ENCODE measurements at regions not wholly inside any gene's neighbourhood (a gene's known extent, or its start where the extent isn't known, plus 50 kb on each side); places are given as distances from the start of the nearest gene placed in this dataset.

DNA sequence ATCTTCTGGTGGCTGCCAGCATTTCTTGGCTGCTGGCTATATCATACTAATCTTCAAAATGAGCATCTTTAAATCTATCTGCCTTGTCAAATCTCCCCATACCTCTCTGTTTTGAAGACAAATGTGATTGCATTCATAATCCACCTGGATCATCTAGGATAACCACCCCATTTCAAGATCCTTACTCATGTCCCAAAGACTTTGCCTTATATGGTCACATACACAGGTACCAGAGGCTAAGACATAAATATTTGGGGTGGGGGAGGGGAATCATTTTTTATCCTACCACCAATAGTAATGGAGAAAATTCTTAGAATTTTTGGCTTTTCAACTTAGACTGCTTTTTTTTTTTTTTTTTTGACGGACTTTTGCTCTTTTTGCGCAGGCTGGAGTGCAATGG, 970.8 kb downstream of the PLOD2 start:
- Mint-ChIP-seq H3K27ac (ENCODE audit: unreplicated experiment) (no peak overlapping the region), H3K27me3 (ENCODE audit: unreplicated experiment) (no peaks in the 10 kb centered on the region), H3K9me3 (ENCODE audit: unreplicated experiment) (no peaks in the 10 kb centered on the region), H3K4me3 (ENCODE audit: unreplicated experiment) (no peak overlapping the region), H3K36me3 (ENCODE audit: unreplicated experiment) (no peaks in the 10 kb centered on the region), H3K4me1 (ENCODE audit: low read depth, unreplicated experiment) (peaks cover 4% of the 10 kb centered on the region)
- no peak for DNase-seq
- TF ChIP-seq, protein P1, sequence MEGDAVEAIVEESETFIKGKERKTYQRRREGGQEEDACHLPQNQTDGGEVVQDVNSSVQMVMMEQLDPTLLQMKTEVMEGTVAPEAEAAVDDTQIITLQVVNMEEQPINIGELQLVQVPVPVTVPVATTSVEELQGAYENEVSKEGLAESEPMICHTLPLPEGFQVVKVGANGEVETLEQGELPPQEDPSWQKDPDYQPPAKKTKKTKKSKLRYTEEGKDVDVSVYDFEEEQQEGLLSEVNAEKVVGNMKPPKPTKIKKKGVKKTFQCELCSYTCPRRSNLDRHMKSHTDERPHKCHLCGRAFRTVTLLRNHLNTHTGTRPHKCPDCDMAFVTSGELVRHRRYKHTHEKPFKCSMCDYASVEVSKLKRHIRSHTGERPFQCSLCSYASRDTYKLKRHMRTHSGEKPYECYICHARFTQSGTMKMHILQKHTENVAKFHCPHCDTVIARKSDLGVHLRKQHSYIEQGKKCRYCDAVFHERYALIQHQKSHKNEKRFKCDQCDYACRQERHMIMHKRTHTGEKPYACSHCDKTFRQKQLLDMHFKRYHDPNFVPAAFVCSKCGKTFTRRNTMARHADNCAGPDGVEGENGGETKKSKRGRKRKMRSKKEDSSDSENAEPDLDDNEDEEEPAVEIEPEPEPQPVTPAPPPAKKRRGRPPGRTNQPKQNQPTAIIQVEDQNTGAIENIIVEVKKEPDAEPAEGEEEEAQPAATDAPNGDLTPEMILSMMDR (IDR thresholded peaks at IDR 0.05; ENCODE audit: partially characterized antibody, unreplicated experiment): no peak

- Mint-ChIP-seq H3K27ac (ENCODE audit: unreplicated experiment) (no peak overlapping the region), H3K4me3 (ENCODE audit: unreplicated experiment) (no peak overlapping the region), H3K4me1 (ENCODE audit: low read depth, unreplicated experiment) (peaks cover 4% of the 10 kb centered on the region), H3K36me3 (ENCODE audit: unreplicated experiment) (no peaks in the 10 kb centered on the region), H3K27me3 (ENCODE audit: unreplicated experiment) (no peaks in the 10 kb centered on the region), H3K9me3 (ENCODE audit: unreplicated experiment) (no peaks in the 10 kb centered on the region)
- DNase-seq: no peak
- TF ChIP-seq, protein P1 (IDR thresholded peaks at IDR 0.05; ENCODE audit: partially characterized antibody, unreplicated experiment): no peak
Measured at GRCh38 chr3:145190761-145191160, 970.2 kb downstream of the PLOD2 start.

- Mint-ChIP-seq H3K9me3 (ENCODE audit: unreplicated experiment) (no peaks in the 10 kb centered on the region), H3K27ac (ENCODE audit: unreplicated experiment) (no peak overlapping the region), H3K27me3 (ENCODE audit: unreplicated experiment) (no peaks in the 10 kb centered on the region), H3K4me1 (ENCODE audit: low read depth, unreplicated experiment) (peaks cover 4% of the 10 kb centered on the region), H3K36me3 (ENCODE audit: unreplicated experiment) (no peaks in the 10 kb centered on the region), H3K4me3 (ENCODE audit: unreplicated experiment) (no peak overlapping the region)
- TF ChIP-seq, protein P1 (IDR thresholded peaks at IDR 0.05; ENCODE audit: partially characterized antibody, unreplicated experiment): no peak
- DNase-seq: no peak
Measured at GRCh38 chr3:145191543-145191942, 969.4 kb downstream of the PLOD2 start.

GRCh38 chr3:145197051-145197820, 963.7 kb downstream of the PLOD2 start:
- Mint-ChIP-seq H3K9me3 (ENCODE audit: unreplicated experiment) (peaks cover 1% of the 10 kb centered on the region), H3K4me1 (ENCODE audit: low read depth, unreplicated experiment) (no peaks in the 10 kb centered on the region), H3K27me3 (ENCODE audit: unreplicated experiment) (no peaks in the 10 kb centered on the region), H3K4me3 (ENCODE audit: unreplicated experiment) (no peak overlapping the region), H3K36me3 (ENCODE audit: unreplicated experiment) (peaks cover 12% of the 10 kb centered on the region), H3K27ac (ENCODE audit: unreplicated experiment) (no peak overlapping the region)
- DNase-seq: no peak
- TF ChIP-seq, protein P1 (IDR thresholded peaks at IDR 0.05; ENCODE audit: partially characterized antibody, unreplicated experiment): no peak

DNA sequence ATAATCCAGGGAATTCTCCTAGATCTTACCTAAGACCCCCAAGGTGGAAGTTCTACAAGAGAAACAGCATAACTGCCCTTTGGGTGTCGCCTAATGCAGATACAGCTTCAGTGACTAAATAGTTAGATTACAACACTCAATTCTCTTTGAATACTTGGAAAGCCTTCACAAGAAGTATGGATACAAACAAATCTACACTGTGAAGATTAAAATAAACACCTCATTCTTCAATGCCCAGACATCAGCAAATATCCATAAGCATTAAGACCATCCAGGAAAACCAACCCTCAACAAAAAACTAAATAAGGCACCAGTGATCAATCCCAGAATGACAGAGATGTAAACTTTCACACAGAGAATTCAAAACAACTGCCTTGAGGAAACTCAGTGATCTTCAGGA, 963.2 kb downstream of the PLOD2 start:
- no peaks in the 10 kb centered on the region for H3K27me3 Mint-ChIP-seq (ENCODE audit: unreplicated experiment)
- TF ChIP-seq, protein P1 (IDR thresholded peaks at IDR 0.05; ENCODE audit: partially characterized antibody, unreplicated experiment): no peak
- peaks cover 1% of the 10 kb centered on the region for H3K9me3 Mint-ChIP-seq (ENCODE audit: unreplicated experiment)
- H3K4me1 Mint-ChIP-seq (ENCODE audit: low read depth, unreplicated experiment): no peaks in the 10 kb centered on the region
- DNase-seq: no peak
- H3K36me3 Mint-ChIP-seq (ENCODE audit: unreplicated experiment): peaks cover 12% of the 10 kb centered on the region
- H3K27ac Mint-ChIP-seq (ENCODE audit: unreplicated experiment): no peak overlapping the region
- H3K4me3 Mint-ChIP-seq (ENCODE audit: unreplicated experiment): no peak overlapping the region

Data from glutamatergic neuron (in vitro differentiated cells).